ENCODE measurements at regions not wholly inside any gene's neighbourhood (a gene's known extent, or its start where the extent isn't known, plus 50 kb on each side); places are given as distances from the start of the nearest gene placed in this dataset.

GRCh38 chr21:26736449-26736848 lies 108.8 kb downstream of the ADAMTS1 start:
- DNase-seq, result no peak

DNA sequence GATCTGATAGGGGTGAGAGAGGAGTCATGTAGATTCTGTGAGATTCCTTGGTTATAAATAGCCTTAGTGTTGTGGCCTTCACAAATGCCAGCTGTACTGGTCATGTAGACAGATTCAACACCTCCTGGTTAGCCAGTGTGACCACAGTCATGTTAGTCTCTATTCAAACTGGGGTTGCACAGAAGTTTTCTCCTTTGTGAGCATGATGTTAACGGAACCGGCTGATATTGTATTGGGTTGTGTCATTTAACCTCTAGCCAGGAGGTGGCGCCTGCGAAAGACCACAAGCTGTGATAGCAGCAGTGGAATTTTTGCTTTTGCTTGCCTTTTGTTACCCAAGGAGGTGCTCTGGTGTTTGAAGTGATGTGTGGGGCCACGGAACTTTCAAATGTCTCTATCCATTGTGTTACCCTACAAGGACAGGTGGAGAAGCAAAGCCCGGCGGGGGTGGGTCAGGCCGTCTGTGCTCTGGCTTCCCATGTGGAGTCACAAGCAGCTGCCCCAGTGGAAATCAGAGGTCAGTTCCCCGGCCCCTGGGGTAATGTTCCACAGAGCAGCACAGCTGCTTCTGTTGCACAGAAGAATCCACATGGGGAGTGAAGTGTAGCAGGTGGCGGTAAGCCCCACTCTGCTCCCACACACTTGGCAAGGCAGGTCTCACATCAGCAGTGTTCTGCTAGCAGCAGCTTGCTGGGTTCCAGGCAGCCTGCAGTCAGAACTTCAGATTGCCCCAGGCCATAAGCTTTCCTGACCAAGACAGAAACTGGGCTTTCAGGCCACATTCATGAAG lies 112.6 kb downstream of the ADAMTS1 start:
- DNase-seq, result peak in 1 of 2 donors; percentile 4

DNA sequence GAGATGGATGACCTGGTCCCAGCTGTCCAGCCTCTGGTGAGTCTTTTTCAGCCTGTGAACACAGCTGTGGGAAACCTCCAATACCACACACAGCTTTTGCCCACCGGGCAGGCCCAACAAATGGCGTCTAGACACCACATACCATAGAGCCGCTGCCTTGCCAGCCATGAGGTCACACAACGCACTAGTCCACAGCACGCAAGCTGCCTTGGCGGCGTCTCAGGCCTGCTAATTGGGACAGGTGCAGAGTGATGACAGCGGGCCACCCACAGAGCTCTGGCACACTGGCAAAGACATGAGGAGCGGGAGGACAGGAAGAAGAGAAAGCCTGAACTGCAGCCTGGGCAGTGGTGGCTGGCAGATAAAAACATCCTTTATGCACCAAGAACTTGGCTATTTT lies 125.5 kb downstream of the ADAMTS1 start:
- DNase-seq, result no peak

- peak in 1 of 2 donors; percentile 11 for DNase-seq
Measured at GRCh38 chr21:26717146-26717739, 128.0 kb downstream of the ADAMTS1 start.

DNA sequence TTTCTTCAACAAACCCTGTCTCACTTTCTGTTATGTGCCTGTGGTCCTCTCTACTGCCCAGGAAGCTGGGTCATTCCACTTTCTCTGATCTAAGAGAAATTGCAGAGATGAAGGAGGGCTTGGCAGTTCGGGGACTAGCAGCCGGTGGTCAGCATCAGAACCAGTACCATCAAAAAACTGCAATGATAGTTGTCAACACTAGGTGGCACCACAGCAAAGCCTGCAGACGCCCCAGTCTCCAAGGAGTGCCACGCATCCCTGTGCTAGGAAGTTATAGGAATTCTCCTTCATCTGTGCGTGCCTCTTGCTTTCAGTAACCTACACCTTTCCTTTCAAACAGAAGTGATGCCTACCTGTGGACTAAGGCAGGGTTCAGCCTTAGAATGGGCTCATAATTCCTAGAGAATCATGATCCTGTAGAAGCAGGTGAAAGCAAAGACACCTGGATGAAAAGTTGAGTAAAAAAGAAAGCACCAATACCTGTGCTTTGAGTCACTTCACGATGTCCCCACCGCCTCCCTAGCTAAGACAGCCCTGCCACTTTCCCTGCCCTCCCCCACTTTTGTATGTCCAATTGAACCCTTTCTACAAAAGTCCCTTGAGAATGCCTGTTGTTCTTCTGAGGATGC lies 129.2 kb downstream of the ADAMTS1 start:
- DNase-seq, result peak in 1 of 2 donors; percentile 19

- no peak for DNase-seq
Measured at GRCh38 chr21:26715116-26715515, 130.1 kb downstream of the ADAMTS1 start.

DNA sequence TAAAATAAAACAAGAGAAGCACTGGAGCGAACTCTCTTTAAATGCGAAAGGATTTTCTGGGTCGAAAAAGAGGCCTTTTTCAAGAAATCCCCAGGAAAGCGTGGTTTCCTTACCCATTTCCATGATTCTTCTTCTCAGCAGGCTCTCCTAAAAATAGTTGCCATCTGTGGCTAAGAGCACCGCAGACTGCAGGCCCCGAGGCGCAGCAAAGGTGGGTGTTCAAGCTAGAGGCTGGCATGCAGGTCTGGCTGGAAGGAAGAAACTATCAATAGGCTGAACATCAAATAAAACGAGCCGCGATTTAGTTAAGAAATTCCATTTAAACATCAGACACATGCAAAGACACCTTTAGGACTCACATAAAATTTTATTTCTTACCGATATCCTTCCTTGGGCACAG lies 135.1 kb downstream of the ADAMTS1 start:
- DNase-seq, result no peak

DNA sequence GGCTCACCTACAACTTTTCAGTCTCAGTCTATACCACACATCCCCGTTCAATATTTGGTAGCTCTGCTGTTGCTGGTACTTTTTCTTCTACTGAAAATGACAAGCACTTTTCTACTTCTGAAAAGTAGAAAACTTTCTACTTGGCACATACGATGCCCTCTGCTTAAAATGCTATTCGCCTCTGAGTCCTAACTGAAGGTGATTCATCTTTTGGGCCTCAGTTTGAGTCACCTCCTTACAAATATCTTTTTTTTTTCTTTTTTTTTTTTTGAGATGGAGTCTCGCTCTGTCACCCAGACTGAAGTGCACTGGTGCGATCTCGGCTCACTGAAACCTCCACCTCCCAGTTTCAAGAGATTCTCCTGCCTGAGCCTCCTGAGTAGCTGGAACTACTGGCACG lies 136.0 kb upstream of the CYYR1 start:
- DNase-seq, result no peak

GRCh38 chr21:26708223-26708800 lies 135.2 kb upstream of the CYYR1 start:
- DNase-seq, result no peak

DNA sequence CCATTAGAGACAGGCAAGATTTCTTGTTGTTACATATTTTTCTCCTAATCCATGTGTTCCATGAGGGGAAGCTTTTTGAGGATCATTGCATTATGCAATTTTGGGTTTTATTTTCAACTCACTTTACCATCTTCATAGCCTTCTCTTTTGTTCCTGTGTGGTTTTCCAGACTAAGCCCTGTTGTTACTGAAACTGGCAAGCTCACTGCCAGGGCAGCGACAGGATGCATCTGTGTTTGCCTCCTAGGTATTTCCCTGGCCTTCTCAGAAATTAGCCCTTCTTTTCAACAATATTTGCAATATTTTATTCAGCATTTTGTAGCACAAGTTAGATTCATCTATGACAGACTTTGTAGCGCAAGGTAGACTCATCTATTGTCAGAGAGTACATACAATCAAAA lies 134.2 kb upstream of the CYYR1 start:
- DNase-seq, result no peak

GRCh38 chr21:26698416-26698815 lies 125.3 kb upstream of the CYYR1 start:
- DNase-seq, result no peak

GRCh38 chr21:26691416-26691815 lies 118.3 kb upstream of the CYYR1 start:
- no peak for DNase-seq

DNA sequence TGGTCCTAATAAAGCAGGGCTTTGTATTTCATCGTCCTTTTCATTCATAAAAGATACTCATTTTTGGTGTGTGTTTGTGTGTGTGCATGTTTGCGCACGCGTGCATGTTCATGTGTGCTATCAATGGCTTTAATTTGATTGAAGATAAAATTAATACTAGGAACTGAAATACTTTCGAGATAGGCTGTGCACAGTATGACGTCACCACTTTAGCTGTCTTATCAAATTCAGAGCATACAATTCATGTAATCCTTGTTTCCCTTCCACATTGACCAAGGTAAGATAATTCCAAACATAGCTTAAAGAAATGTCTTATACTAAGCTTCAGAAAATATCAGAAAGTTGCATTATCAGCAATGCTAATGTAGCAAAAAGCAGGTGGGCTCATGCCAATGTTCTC lies 113.6 kb upstream of the CYYR1 start:
- DNase-seq, result no peak

DNA sequence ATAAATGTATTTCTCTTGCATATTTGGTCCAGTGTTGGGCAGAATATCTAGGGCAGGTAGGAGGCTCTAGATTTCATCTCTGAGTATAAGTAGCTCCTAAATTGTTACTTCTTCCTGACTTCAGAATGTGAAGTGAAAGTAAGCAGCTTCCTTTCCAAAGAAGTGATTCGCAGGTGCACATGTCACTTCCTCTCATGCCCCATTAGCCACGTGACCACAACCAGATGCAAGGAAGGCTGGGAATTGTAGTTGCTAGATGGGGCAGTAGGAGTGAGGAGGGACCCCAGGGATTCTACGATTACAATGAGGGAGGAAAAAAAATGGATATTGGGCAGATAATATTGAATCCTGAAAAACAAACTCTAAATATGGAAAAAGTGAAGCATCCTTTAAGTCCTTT lies 113.2 kb upstream of the CYYR1 start:
- peak; percentile 44 to 51 for DNase-seq

DNA sequence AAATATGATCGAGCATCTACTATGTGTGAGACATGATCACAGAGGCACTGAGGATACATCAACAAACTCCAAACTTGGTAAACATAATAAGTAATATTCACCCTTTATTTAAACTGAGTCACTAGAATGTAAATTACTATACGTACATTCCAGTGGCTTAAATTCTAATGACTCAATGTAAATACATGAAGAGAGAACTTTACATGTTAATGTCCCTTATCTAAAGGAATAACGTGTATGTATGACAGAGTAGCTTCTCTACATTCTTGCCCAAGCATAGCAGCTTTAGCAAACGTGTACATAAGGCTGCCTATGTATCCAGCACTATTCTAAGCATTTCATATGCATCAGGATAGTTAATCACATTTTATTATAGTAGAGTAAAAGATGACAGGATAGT lies 111.8 kb upstream of the CYYR1 start:
- no peak for DNase-seq

DNA sequence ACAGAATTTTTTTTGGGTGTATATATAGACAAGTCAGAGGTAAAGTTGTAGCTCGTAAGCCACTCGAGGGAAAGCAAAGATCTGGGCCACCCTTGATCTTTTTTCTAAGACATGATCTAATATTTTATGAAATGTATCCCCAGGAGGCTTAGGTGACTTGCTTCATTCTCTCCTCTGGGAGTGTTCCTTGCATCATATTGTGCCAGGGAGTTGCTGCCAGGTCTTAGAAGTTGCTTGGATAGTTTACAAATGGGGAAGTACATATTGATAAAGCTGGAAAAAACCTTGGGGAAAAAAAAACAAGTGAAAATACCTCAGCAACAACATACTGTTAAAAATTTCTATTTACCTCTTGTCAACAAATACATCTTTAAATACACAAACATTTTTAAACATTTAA lies 110.9 kb upstream of the CYYR1 start:
- no peak for DNase-seq

GRCh38 chr21:26679284-26679683 lies 106.2 kb upstream of the CYYR1 start:
- no peak for DNase-seq

GRCh38 chr21:26674323-26674722 lies 101.2 kb upstream of the CYYR1 start:
- no peak for DNase-seq

GRCh38 chr21:26669215-26669764 lies 96.2 kb upstream of the CYYR1 start:
- DNase-seq, result no peak

GRCh38 chr21:26659757-26660156 lies 86.7 kb upstream of the CYYR1 start:
- DNase-seq, result no peak

GRCh38 chr21:26659182-26659581 lies 86.1 kb upstream of the CYYR1 start:
- no peak for DNase-seq

- no peak for DNase-seq
Measured at GRCh38 chr21:26655460-26655859, 82.4 kb upstream of the CYYR1 start.

DNA sequence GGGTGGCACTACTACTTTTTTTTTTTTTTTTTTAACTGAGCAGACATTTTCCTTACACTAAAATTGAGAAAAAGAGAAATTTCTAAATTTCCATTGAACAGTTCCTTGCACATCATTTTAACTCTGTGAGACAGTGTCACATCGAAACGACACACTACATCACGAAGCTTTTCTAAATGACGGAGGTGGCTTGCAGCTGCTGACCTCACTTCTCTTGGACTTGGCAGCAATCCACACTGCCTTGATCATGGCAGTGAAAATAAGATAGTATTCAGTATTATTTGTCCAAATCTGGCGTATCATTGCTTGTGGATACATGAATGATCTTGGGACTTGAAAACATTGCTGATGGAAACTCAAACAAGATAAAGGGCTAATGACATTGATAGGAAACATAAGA lies 80.3 kb upstream of the CYYR1 start:
- DNase-seq, result no peak

DNA sequence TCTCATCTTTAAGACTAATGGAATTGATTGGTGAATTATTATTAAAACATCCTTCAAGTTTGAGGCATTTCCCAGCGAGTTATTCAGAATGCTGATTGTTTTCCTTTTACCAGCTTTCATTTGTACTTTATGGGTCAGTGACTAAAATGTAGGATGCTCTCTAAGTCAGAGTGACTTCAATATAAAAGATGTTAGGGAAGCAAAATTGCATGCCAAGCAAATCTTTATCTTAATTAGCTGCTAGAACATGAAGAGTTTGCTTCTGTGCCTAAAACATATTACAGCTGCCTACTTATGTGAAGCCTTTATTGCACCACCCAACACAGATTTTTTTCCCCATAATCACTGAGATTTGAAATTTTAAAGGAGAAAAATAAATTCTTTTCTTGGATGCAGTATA lies 79.8 kb upstream of the CYYR1 start:
- no peak for DNase-seq

Measured in CD4-positive, alpha-beta T cell treated with Interleukin-4 for 1 hour (primary cell).